GM18520 (cell line): ENCODE measurements at regions not wholly inside any gene's neighbourhood (a gene's known extent, or its start where the extent isn't known, plus 50 kb on each side); places are given as distances from the start of the nearest gene placed in this dataset.
"Not testable (repeated sequence)": the region's sequence is repeated elsewhere in the genome, so short reads cannot be mapped to it uniquely, and the experiment has no call there.

ENCODE experiments used
- ATAC-seq: cut with Tn5 transposase; IDR thresholded peaks from one replicate; pipeline ENCODE4 v1.9.1; 2021; ENCODE audit not compliant: unreplicated experiment

- ATAC-seq = no peak
Observed at GRCh38 chr2:13923823-13924222, 708.7 kb upstream of the LRATD1 start.

GRCh38 chr2:13942111-13942510 lies 690.4 kb upstream of the LRATD1 start:
- no peak for ATAC-seq

GRCh38 chr2:13950761-13951160 lies 681.8 kb upstream of the LRATD1 start:
- no peak for ATAC-seq

DNA sequence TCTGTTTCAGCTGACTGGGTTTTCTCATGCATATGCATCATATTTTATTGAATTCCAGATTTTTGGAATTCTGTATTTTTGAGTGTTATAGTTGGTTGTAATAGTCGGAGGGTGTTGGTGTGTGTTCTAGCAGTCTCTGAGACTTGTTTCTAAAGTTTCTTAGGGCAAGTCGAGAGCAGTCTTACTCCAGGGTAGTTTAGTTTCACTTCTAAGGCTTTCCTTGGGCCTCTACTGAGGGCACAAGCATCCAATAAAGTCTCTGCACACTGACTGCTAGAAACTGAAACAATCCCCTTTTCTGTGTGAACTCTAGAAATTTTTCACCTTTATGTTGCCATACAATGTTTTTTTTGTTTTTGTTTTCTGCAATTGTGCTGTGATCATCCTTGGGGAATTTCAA lies 663.7 kb upstream of the LRATD1 start:
- no peak for ATAC-seq

DNA sequence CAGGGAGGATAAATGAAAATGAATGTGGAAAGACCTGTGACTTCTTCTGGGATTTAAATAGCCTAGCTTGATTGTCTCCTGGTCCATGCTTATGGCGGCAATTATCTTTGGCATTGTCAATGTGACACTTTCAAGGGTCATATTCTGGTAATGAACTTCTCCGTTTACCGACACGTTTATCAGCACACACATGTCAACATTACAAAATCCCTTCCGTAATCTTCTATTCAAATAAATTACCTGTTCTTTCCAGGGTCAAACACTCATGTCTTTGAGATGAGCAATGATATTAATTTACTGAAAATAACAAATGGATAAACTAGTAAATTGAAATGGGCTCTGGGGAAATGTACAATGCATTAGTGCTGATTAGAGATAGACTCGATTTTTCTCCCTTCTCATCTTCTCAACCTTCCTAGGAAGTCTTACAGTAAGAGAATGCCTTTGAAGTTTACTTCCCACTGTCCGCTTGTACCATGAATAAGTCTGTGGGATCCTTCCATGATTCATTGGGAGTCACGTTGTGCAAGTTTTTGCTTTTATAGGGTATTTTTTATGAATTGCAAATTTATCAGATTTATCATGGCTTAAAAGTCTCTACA lies 646.3 kb upstream of the LRATD1 start:
- ATAC-seq = no peak

- no peak for ATAC-seq
Observed at GRCh38 chr2:13996527-13996926, 636.0 kb upstream of the LRATD1 start.

DNA sequence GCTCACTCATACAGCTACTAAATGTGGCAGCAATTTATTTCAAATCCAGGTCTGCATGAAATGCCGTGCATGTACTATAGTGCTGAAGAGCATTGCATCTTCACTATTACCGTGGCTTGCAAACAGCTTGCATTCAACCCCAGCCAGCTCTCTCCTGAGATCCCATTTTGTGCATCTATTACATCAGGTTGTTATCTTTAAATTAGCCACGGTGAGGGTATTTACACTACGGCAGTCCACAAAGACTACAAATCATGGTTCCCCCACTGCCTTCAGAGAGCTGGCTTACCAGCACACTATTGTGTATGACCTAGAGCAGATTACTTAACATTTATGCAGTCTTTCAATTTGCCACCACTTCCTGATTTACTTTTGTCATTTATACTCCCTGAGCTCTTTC lies 621.3 kb upstream of the LRATD1 start:
- ATAC-seq = no peak

- ATAC-seq = no peak
Observed at GRCh38 chr2:14015113-14015630, 617.3 kb upstream of the LRATD1 start.

- no peak for ATAC-seq
Observed at GRCh38 chr2:14016289-14016955, 616.1 kb upstream of the LRATD1 start.

GRCh38 chr2:14018620-14019019 lies 613.9 kb upstream of the LRATD1 start:
- no peak for ATAC-seq

DNA sequence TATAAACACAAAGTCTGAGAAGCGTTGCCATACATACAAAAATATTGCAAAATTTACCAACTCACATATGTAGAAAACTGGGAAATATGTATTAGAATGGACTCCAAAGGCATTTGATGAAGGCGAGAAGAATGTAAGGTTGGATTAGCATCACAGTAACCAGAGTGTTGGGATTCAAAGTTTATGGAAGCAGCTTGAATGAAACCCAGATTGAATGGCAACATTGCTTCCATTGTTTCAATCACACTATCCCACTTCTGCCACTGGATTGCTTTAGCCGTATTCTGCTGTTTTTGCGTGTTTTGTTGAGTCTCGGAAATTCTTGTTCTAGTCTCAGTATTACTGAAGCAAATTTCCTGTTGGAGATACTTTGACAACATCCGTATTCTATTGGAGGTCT lies 609.0 kb upstream of the LRATD1 start:
- ATAC-seq = no peak

- no peak for ATAC-seq
Observed at GRCh38 chr2:14039134-14039533, 593.4 kb upstream of the LRATD1 start.

- ATAC-seq = no peak
Observed at GRCh38 chr2:14047491-14047890, 585.0 kb upstream of the LRATD1 start.

DNA sequence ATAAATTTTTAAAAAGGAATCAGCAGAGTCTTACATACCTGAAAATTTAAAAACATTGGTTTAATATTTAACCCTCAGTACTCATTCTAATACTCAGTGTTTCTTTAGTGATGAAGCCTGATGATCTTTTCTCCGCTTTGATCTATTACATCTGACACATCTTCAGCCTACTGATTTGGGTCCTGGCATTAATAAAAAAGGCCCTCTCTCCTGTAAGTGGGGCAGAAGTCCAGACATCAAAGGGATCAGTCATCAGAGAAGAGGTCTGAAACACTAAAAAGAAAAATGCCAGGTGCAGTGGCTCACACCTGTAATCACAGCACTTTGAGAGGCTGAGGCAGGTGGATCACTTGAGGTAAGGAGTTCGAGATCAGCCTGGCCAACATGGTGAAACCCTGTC lies 581.1 kb upstream of the LRATD1 start:
- ATAC-seq = no peak

DNA sequence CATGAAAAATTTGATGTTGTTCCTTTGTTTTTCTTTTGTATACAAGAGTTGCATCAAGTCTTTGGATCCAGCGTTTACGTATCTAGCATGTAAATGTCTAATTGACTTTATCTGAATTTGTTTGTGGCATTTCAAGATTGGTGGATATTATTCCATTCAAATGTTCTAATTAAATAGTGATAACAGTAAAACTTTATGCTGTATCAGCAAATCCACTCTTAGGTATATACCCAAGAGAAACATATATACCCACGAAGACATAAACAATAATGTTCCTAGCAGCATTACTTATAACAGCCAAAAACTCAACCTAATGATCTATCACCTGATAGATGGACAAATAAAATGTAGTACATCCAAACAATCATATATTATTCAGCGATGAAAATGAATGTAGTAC lies 579.4 kb upstream of the LRATD1 start:
- ATAC-seq = no peak

DNA sequence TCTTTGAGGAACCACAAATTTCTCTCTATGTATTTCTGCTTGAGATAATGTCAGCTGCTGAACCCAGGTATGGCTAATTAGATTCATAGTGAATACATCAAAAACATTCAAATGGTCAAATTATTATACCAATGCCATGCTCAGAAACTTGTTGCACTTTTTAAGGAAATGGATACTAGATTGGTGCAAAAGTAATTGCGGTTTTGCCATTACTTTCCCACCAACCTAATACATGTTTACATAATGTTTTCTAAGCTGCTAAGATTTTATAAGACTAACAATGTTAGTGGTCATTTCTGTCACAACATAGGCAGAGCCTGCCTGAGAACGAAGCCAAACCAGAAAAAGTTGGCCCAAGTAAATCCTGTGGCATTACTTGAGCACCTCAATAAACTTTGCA lies 568.2 kb upstream of the LRATD1 start:
- ATAC-seq = no peak

DNA sequence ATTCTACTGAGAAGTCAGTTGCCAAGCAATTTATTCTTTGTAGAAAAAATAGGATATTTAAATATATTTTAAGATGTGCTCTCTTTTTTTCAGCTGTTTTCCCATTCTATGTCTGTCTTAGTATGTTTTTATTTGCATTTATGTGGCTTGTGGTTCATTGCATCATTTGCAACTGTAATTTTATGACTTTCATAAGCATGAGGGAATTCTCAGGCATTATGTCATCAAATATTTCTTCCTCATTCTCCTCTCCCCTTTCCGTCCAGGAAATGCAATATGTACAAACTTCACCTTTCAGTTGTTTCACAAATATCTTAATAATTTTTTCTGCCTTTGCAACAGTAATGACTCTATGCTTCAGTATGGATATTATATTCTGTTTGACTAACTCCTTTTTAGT lies 560.2 kb upstream of the LRATD1 start:
- ATAC-seq = no peak

DNA sequence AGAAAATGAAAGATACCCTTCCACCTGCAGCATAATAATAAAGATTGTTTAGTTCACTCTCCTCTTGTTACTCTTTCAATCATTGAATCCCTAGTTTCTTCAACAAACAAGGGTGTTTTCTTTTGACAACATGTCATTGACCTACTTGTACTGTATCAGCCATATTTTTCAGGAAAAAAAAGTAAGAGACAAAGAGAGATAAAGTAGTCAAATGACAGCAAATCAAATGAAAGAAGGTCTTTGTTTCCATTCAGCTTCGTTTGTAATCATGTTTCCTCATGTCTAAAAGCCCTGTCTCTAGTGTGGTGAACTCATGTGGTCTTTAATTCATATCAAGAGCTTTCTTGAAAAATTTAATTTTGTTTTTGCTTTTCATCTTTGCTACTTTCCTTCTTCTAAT lies 557.8 kb upstream of the LRATD1 start:
- no peak for ATAC-seq

- no peak for ATAC-seq
Observed at GRCh38 chr2:14079576-14079975, 552.9 kb upstream of the LRATD1 start.

DNA sequence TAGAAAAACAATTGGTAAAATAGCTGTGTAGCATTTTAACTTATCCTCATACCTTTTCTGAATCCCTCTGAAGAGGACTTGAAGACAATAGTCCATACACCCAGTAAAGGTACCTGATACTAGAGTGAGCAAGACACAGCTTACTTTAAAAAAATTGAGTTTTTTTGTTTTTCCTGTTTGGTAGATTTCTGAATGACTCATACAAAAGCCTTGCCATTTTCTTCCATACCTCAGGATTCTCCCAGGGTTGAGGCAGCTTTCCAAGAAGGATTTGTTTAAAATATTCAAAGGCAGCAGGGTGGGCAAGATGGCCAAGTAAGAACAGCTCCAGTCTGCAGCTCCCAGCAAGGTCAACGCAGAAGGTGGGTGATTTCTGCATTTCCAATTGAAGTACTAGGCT lies 551.0 kb upstream of the LRATD1 start:
- no peak for ATAC-seq

- ATAC-seq = no peak
Observed at GRCh38 chr2:14082640-14083039, 549.9 kb upstream of the LRATD1 start.

DNA sequence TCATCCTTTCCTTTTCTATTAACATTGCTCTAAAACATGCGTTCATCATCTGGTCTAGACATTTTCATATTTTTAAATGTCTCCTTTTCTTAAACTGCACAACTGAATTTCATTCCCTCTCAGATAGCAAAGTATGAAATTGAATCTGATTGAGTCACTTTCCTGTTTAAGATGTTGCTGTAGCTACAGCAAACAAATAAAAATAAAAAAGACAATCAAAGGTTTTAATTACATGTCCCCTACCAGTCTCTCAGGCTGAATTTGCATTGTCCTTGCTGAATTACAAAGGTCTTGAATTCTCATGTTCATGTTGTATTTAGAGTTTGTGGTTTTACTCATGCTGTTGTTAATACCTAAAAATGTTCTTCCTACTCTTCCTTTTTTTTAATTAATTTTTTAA lies 537.9 kb upstream of the LRATD1 start:
- ATAC-seq = no peak

DNA sequence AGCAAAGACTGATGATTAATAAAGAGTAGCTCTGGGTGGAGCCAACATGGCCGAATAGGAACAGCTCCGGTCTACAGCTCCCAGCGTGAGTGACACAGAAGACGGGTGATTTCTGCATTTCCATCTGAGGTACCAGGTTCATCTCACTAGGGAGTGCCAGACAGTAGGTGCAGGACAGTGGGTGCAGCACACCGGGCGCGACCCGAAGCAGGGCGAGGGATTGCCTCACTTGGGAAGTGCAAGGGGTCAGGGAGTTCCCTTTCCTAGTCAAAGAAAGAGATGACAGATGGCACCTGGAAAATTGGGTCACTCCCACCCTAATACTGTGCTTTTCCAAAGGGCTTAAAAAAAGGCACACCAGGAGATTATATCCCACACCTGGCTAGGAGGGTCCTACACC lies 533.4 kb upstream of the LRATD1 start:
- ATAC-seq = not testable (repeated sequence)
